ENCODE measurements at regions not wholly inside any gene's neighbourhood (a gene's known extent, or its start where the extent isn't known, plus 50 kb on each side); places are given as distances from the start of the nearest gene placed in this dataset.

DNA sequence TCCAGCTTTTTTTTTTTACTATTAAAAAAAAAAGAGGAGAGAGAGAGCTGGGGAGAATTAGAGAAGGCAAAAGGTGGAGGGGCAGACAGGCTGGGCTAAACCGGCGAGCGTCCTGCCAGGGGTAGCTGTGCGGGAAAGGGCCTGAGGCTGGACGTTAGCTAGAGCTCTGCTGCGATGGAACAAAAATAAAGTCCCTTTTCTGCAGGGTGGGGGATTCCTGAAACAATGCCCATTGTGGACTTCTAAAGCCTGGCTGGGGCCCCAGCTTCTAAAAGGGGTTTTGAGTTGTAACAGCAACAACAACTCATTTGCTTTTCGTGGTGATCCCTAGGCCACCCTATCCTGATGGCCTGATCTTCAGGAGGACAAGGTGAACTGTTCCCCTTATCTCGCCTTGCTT is 311.7 kb downstream of the FBXW7 start:
- peaks cover 14% of the 10 kb centered on the region for H3K4me1 Mint-ChIP-seq (ENCODE audit: low read depth, unreplicated experiment)
- H3K27me3 ChIP-seq (replicated peaks; ENCODE audit: control insufficient read depth, insufficient read depth, low read length), result no peaks in the 10 kb centered on the region
- no peak overlapping the region for H3K4me3 ChIP-seq (ENCODE audit: low read depth, low read length)
- intact Hi-C loops (cut with micrococcal nuclease; ENCODE audit: unreplicated experiment), result no loop called here
- no peaks in the 10 kb centered on the region for H3K9me3 ChIP-seq
- no peak overlapping the region for H3K27ac Mint-ChIP-seq (ENCODE audit: unreplicated experiment)
- POLR2A ChIA-PET, result interaction anchor here (0.6 kb wide), 1 partner anchor 356 kb away, joined by 3 read pairs; no protein-coding TSS in a partner anchor
- H3K27me3 Mint-ChIP-seq (ENCODE audit: insufficient read depth, unreplicated experiment), result no peaks in the 10 kb centered on the region
- no peaks in the 10 kb centered on the region for H3K36me3 ChIP-seq (ENCODE audit: control insufficient read depth, insufficient read depth, low read length)
- no peaks in the 10 kb centered on the region for H3K9me3 Mint-ChIP-seq (ENCODE audit: unreplicated experiment)
- H3K36me3 Mint-ChIP-seq (ENCODE audit: insufficient read depth, unreplicated experiment), result no peaks in the 10 kb centered on the region
- TF ChIP-seq, protein P1, sequence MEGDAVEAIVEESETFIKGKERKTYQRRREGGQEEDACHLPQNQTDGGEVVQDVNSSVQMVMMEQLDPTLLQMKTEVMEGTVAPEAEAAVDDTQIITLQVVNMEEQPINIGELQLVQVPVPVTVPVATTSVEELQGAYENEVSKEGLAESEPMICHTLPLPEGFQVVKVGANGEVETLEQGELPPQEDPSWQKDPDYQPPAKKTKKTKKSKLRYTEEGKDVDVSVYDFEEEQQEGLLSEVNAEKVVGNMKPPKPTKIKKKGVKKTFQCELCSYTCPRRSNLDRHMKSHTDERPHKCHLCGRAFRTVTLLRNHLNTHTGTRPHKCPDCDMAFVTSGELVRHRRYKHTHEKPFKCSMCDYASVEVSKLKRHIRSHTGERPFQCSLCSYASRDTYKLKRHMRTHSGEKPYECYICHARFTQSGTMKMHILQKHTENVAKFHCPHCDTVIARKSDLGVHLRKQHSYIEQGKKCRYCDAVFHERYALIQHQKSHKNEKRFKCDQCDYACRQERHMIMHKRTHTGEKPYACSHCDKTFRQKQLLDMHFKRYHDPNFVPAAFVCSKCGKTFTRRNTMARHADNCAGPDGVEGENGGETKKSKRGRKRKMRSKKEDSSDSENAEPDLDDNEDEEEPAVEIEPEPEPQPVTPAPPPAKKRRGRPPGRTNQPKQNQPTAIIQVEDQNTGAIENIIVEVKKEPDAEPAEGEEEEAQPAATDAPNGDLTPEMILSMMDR (IDR thresholded peaks at IDR 0.05; ENCODE audit: insufficient read depth in 1 of 2, low read depth in 1 of 2, low read length in 1 of 2, severe bottlenecking in 1 of 2, unreplicated experiment in 1 of 2), result no peak
- no TSS peak for BruUV-seq (replicated peaks)
- no peaks in the 10 kb centered on the region; the same call in 1 of the 2 replicates for H3K4me1 ChIP-seq
- no peak for DNase-seq
- H3K4me3 Mint-ChIP-seq (ENCODE audit: unreplicated experiment), result no peak overlapping the region
- CTCF ChIA-PET, result no interaction called here

DNA sequence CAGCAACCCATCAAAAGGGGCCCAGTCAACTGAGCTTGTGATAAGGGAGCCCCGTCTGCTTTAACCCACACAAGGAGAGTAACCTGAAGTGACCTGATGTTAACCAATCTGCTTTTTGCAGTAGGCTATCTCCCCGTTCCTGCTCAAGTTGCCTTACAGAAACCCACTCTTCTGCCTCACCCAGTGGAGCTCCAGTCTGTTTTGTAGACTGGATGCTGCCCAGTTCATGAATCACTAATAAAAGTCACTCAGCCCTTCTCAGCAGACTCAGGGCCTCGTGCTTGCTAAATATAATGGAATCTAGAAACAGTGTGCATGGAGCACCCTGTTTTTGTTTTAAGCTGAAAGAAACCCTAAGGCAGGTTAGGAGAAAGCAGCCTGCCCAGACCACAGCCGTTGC is 312.3 kb downstream of the FBXW7 start:
- CTCF ChIA-PET, result interaction anchor here (0.6 kb wide), 1 partner anchor 14 kb away, joined by 3 read pairs; no protein-coding TSS in a partner anchor
- H3K9me3 ChIP-seq, result no peaks in the 10 kb centered on the region
- H3K4me3 ChIP-seq (ENCODE audit: low read depth, low read length), result no peak overlapping the region
- Mint-ChIP-seq H3K36me3 (ENCODE audit: insufficient read depth, unreplicated experiment) (no peaks in the 10 kb centered on the region), H3K27me3 (ENCODE audit: insufficient read depth, unreplicated experiment) (no peaks in the 10 kb centered on the region), H3K9me3 (ENCODE audit: unreplicated experiment) (no peaks in the 10 kb centered on the region), H3K27ac (ENCODE audit: unreplicated experiment) (no peak overlapping the region), H3K4me3 (ENCODE audit: unreplicated experiment) (no peak overlapping the region), H3K4me1 (ENCODE audit: low read depth, unreplicated experiment) (peaks cover 14% of the 10 kb centered on the region)
- H3K36me3 ChIP-seq (ENCODE audit: control insufficient read depth, insufficient read depth, low read length), result no peaks in the 10 kb centered on the region
- BruUV-seq (replicated peaks), result no TSS peak
- TF ChIP-seq, protein P1 (IDR thresholded peaks at IDR 0.05; ENCODE audit: insufficient read depth in 1 of 2, low read depth in 1 of 2, low read length in 1 of 2, severe bottlenecking in 1 of 2, unreplicated experiment in 1 of 2), result no peak
- intact Hi-C loops (cut with micrococcal nuclease; ENCODE audit: unreplicated experiment), result no loop called here
- DNase-seq, result no peak
- no peaks in the 10 kb centered on the region for H3K27me3 ChIP-seq (replicated peaks; ENCODE audit: control insufficient read depth, insufficient read depth, low read length)
- H3K4me1 ChIP-seq, result no peaks in the 10 kb centered on the region; the same call in 1 of the 2 replicates
- POLR2A ChIA-PET, result no interaction called here

DNA sequence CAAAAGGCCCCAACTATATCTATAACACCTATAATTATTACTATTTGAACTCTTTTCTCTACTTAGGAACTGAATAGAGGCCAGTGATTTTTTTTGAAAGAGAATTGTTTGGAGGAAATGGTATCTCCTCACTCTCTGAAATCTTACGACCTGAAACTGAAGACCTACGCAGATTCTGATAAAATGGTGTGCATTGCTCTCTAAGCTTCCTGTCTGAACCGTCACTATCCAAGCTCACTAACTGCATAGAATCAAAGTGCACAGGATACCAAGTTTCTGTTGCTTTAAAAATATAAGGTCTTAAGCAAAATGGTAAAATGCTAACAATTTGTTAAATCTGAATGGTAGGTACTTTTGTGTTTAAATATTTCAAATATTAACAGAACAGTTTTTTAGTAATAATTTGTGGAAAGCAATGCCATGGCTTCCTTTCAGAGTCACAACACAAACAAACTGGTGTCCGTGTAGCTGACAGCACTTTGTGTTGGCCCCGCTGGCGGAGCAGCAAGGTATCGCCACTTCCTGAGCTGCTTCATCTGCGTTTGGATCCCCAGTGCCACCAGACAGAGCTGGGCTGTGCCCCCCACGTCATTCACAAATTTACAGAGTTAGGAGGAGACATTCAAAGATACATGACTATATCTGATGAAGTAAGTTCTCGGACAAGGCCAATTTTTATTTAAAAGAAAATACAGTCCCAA is 313.9 kb downstream of the FBXW7 start:
- TF ChIP-seq, protein P1 (IDR thresholded peaks at IDR 0.05; ENCODE audit: insufficient read depth in 1 of 2, low read depth in 1 of 2, low read length in 1 of 2, severe bottlenecking in 1 of 2, unreplicated experiment in 1 of 2), result no peak
- Mint-ChIP-seq H3K36me3 (ENCODE audit: insufficient read depth, unreplicated experiment) (no peaks in the 10 kb centered on the region), H3K27ac (ENCODE audit: unreplicated experiment) (no peak overlapping the region), H3K4me3 (ENCODE audit: unreplicated experiment) (no peak overlapping the region), H3K4me1 (ENCODE audit: low read depth, unreplicated experiment) (peaks cover 14% of the 10 kb centered on the region), H3K27me3 (ENCODE audit: insufficient read depth, unreplicated experiment) (no peaks in the 10 kb centered on the region), H3K9me3 (ENCODE audit: unreplicated experiment) (no peaks in the 10 kb centered on the region)
- intact Hi-C loops (cut with micrococcal nuclease; ENCODE audit: unreplicated experiment), result no loop called here
- DNase-seq, result no peak
- CTCF ChIA-PET, result no interaction called here
- Histone ChIP-seq H3K36me3 (ENCODE audit: control insufficient read depth, insufficient read depth, low read length) (no peaks in the 10 kb centered on the region), H3K4me1 (no peaks in the 10 kb centered on the region; the same call in 1 of the 2 replicates), H3K9me3 (no peaks in the 10 kb centered on the region), H3K4me3 (ENCODE audit: low read depth, low read length) (no peak overlapping the region), H3K27me3 (replicated peaks; ENCODE audit: control insufficient read depth, insufficient read depth, low read length) (no peaks in the 10 kb centered on the region)
- POLR2A ChIA-PET, result no interaction called here
- no TSS peak for BruUV-seq (replicated peaks)

Measured in Caco-2 (cell line).